ENCODE measurements at regions not wholly inside any gene's neighbourhood (a gene's known extent, or its start where the extent isn't known, plus 50 kb on each side); places are given as distances from the start of the nearest gene placed in this dataset.
A peak's percentile ranks its signal among the peaks of the same experiment; 100 is the strongest.

DNA sequence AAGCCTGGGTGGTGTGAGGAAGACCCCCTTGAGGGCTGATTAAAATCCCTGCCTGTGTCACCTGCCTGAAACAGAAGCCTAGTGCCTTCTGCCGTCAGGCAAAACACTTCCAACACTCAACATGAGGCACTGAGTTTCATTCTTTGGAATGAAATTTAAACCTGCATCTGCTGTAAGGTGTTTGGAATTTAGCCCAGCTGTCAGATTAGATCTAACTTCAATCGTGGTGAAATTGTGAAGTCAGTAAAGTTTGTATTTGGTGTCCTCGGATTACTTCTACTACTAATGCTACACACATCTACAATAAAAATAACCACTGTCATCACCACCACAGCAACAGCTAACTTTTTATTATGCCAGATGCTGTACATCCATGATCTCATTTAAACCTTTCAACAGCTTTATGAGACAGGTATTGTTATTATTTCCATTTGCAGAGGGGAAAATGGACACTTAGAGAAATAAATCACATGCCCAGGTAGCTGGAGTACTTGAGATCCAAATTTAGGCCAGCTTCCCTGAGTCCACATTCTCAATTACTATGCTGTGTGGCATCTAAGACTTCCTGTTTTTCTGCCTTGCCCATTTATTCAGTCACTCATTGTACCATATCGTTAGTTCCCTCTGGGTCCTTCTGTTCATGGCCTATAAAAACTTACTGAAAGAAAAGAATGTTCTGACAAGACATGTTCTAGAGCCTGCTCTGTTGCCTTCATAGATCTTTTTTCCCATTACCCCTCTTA lies 98.2 kb upstream of the GCFC2 start:
- DNase-seq (ENCODE audit: low spot score): no peak

DNA sequence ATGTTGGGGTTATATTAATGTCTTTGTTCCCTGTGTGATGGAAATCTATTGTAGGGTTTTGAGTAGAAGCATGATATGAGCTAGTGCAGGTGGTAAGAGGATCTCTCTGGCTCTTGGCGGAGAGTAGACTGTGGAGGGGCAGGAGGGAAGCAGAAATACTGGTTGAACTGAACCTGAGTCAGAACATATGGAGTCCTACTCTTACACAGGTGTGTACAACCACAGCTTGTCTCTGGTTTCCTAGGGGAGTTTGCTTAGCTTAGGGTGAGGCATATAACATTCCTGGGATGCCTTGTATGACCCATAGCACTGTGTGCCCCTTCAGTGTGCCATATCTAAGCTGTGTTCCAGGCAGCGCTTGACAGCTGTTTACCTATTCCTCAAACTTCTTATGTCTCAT lies 97.3 kb upstream of the GCFC2 start:
- no peak for DNase-seq (ENCODE audit: low spot score)

DNA sequence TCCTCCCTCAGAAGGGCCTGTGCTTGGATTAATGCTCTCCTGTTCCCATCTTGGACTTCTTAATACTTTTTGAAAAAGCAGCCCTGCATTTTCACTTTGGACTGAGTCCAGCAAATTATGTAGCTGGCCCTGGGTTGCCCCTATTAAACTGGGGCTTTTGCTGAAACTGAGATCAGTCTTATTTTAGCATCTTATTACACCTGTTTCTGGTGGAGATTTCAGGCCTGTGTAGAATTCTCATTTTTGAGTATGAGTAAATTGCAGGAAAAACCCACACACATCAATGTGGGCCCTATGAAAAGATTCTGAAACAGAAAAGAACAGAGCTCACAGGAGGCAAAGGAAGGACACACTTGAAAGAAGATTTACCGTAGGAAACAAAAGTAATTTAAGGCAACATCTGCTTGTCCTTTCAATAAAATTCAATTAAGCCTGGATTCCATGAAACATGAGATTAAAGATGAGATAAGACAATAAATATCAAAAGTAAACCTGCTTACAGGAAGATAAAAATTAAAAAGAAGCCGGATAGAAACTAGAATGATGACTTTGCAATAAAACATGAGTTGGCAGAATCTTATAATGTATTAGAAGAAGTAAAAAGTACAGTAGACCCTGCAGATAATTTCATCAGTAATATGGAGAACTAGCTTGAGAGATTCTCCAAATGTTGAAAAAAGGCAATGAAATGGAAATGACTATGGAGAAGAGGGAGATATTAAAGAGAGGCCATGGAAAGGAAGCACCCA lies 90.7 kb upstream of the GCFC2 start:
- DNase-seq (ENCODE audit: low spot score): no peak

DNA sequence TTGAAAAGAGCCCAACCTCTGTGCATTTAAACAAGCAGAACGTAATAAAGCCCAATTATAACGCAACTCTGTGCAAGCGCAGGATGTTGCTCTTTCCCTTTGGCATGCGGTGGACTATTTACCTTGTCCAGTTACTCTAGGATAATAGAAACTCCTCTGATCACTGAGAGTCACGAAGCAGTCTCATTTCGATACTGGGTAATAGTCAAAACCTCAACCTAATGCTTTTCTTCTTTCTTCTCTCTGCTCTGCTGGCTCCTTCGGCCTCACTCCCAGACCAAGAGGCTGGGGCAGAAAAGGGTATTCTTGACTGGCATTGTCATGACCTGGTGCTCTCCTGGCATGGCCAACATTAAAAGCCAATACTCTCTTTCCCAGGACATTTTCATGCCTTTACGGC lies 89.7 kb upstream of the GCFC2 start:
- DNase-seq (ENCODE audit: low spot score): no peak

DNA sequence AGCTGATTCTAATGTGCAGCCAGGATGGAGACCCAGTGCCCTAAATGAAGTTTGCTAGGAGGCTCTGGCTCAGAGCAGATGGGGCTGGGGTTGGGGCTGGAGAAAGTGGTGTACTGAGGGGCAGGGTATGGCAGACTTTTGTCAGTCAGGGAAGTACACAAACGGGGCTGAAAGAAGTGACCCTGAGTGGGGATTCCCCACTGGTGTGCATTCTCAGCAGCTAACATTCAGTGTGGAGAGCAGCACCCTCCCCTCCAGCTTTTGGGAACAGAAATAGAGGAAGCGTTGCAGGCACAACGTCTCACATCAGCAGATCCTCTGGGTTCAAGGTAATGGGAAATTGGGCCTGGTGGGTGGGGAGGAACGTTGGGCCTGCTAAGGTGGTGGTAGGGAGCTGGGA lies 89.1 kb upstream of the GCFC2 start:
- DNase-seq (ENCODE audit: low spot score): no peak

DNA sequence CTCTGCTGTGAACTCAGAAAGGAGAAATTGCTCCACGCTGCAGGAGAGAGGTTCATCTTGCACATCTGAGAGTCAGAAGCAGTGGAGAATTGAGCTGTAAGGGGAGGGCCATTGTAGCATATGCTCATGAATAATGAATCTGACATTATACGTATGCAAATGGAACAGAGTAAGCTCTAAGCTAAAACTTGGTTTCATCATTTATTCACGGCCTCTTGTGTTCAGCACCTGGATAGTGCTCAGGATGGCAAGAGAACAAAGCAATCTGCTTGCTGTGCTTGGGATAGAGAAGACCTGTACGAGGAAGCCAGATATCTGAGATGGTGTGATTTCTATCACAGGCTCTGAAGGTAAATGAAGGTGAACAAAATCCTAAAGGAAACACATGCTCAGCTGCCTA lies 87.9 kb upstream of the GCFC2 start:
- DNase-seq (ENCODE audit: low spot score): no peak

DNA sequence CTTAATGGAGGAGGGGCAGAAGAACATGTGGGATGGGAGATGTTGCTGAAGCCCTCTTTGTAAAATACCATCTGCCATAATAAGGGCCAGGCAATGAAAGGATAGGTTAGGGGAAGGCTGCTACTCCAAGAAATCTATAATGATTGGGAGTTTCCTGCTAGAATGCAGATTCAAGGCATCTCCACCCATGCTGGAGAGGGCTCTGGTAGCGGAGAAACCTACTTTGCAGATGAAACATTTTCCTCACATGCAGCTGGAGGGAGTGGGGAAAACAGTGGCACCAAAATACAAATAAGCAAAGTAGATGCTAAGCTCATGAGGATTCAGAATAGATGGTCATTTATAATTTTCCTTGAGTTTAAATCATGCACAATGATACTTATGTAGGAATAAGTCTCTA lies 82.3 kb upstream of the GCFC2 start:
- no peak for DNase-seq (ENCODE audit: low spot score)

DNA sequence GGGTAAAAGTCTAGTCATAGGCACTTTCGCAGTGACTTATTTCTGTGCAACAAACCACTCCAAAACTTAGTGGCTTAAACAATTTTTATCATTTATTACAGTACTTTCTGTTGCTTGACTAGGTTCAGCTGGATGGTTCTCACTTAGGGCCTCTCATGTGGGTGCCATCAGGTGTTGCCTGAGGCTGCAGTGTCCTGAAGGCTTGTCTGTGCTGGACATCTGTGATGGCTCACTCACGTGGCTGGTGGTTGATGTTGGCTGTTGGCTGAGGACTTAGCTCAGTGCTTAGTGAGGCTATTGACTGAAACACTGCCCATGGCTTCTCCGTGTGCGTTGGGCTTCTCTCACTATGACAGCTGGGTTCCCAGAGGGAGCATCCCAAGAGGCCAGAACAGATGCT lies 81.4 kb upstream of the GCFC2 start:
- DNase-seq (ENCODE audit: low spot score): no peak

DNA sequence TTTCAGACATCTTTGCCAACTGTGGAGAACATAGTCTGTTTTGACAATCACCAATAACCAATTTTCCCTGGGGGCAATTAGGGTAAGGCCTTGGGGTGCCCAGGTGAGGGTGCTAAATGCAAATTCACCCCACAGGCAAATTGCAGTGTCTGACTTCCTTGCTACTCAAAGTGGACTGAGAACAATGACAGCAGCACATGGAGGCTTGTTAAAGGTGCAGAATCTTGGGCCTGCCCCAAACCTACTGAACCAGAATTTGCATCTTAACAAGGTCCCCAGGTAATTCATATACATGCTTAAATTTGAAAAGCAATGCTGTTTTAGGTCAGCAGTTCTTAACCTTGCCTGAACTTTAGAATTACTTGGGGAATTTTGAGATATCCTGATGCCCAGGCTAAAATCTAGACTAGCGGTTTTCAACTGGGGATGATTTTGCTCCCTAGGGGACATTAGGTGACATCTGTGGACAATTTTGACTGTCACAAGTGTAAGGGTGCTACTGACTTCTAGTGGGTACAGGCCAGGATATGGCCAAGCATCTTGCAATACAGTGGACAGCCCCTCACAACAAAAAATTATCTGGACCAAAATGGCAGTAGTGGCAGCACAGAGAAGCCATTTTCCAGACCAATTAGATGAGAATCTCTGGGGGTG lies 80.2 kb upstream of the GCFC2 start:
- no peak for DNase-seq (ENCODE audit: low spot score)

DNA sequence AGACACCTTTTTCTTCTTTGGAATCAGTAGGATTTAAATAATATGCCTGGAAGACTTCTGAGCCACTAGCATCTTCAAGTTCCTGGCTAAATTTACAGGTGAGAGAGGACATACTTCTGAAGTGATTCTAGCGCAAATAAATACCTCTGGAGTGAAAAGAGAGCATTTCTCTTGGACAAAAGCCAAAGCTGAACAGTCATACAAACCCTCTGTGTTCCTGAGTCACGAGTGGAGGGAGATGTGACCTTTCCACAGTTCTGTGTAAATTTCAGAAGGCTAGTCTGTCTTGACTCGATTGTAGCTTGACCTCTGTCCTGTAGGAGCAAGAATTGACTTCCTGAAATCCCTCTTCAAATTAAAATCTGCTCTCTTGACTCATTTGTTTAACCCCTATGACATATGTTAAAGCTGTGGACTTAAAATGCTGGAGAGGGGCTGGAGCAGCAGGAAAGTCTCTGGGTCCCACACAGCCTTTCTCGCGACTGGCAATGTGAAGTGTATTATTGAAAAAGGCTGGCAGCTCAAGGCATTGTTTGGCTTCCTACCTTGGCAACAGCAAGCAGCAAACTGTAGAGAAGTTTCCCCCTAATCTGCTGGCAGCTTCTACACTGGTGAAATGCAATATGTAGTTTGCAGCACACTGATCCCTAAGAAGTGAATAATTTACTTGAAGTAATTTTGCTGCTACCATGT lies 79.6 kb upstream of the GCFC2 start:
- no peak for DNase-seq (ENCODE audit: low spot score)

DNA sequence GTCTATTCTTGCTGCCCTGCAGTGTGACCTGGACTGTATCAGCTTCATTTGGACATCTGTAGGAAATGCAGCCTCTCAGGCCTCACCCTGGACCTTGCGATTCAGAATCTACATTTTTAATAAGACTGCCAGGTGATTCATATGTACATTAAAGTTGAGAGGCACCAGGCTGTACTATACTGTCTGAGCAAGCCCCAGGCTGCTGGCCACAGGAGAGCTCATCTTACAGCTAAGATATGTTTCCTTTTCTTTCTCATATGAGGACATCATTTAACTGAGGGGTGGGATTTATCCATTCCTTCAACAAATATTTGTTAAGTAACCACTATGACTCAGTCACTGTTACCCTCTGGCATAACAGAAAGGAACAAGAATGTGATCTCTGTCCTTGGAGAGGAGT lies 78.2 kb upstream of the GCFC2 start:
- no peak for DNase-seq (ENCODE audit: low spot score)

DNA sequence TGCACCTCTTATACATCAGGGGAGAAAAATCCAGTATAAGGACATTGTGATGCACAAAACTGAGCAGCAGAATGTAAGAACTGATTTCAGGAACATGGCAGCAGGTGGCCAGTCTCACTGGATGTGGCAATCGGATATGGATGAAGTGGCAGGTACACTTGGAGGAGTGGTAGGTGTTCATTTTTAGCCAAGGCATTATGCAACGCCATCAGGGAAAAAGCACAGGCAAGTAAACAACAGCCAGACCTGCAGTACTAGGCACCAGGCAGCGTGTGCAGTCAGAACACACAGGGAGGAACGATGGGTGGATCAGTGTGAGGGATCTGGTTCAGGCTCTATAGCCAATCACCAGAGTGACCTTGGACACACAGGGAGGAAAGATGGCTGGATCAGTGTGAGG lies 77.4 kb upstream of the GCFC2 start:
- no peak for DNase-seq (ENCODE audit: low spot score)

DNA sequence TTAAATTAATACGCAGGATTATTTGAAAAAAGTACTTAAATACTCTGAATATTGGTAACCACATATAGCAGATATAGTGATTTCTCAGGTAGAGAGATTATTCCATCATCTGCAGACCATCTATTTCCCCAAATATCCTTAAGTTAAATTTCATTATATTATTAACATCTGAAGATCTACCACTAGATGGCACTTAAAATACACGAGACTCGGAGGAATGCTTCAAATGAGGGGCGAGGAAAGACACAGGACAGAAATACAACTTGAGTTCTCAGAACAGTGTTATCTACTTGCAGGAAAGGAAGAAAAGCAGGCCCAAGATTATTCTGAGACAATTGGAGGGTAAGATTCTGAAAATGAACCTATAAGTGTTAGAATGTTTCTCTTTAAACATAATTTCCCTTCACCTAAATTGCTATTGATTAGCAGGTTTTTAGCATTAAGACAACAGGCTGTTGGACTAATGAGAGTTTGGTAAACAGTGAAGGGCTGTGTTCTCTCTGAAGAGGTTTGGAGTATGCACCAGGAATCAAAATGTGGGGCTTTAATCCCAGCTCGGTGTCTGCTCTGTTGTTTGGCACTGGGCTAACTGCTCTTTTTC lies 76.9 kb upstream of the GCFC2 start:
- DNase-seq (ENCODE audit: low spot score): peak; percentile 8

DNA sequence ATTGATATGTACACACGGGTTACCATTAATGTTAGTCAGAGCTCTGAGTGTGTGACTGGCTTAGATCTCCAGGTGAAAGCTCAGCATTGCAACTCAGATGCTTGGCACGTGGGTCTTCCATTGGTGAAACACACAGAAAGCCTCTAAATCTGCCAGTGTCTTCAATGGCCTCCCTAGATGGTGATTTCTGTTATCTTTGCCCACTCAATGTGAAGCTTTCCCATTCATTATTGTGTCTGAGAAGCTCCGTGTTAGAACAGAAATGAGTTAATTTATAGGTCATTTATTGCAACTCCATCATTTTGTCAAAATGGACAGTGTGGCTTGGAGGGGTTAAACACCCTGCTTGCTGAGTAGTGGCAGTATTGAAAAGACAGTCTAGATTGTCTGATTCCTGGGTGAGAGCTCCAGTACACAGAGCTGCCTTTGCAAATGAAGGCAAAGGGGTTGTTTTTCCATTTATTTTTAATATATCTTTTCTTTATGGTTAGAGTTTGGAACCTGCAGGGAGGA lies 64.7 kb upstream of the GCFC2 start:
- DNase-seq (ENCODE audit: low spot score): no peak

DNA sequence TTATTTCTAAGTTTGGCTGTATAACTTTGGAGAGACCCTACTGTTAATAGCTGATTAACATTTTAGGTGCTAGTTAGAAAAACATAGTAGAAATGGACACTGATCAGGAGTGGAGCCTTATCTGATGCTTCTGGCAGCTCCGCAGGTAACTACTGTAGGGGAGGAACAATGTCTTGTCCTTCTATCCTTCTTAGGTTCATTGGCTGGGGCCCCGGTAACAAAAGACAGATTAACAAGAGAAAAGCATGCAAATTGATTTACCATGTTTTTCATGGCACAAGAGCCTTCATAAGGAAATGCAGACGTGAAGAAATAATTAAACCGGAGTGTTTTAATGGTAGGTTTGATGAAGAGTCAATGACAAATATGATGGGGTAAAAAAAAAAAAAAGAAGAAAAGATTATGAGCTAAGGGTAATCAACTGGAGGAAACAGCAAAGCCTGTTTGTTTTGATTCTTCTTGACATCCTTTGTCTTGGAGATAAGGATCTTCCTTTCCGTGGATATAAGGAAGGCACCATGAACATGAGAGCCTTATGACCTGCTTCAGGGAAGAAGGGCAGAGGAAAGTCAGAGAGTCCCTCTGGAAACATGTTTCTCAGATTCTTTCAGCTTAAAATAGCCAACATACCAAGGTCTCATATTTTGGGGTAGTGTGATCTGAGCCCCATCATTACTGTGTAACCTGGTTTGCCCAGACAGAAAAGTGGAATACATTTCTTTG lies 62.4 kb upstream of the GCFC2 start:
- DNase-seq (ENCODE audit: low spot score): no peak

DNA sequence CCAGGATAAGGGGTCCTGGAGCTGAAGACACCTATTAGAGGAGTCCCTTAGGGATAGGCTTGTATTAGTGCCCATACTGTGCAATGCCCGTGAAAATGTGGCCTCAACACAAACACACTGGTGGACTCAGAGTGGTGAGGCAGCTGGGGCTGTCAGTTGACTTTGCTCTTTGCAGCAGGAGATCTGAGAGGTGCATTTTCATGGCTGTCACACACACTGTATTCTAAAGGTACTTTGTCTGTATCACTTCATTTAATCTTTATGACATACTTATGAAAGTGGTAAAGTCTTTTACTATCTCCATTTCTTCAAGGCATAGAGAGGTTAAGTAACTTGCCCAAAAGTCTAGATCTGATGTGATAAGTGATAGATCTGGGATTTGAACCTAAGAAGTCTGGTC lies 55.1 kb upstream of the GCFC2 start:
- no peak for DNase-seq (ENCODE audit: low spot score)

DNA sequence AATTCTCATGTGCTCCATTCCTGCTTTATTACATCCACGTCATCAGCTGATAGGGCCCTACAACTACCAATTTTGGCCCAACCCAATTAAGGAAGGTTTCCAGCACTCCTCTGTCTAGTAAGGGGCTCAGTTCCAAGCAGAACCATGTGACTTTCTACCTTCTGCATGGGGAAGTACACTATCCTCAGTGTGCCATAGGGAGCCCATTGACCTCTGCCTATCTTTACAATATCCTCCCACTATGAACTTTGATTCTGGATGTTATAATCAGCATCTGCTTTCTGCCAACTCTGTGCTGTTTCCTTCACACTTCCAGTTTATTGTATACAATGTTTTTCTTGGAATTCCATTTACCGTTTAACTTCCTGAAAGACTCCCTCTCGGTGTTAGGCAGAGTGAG lies 53.9 kb upstream of the GCFC2 start:
- no peak for DNase-seq (ENCODE audit: low spot score)

Measured in hepatic stellate cell (primary cell).